ENCODE measurements at regions not wholly inside any gene's neighbourhood (a gene's known extent, or its start where the extent isn't known, plus 50 kb on each side); places are given as distances from the start of the nearest gene placed in this dataset.

GRCh38 chr14:30162066-30162465 lies 234.4 kb upstream of the PRKD1 start:
- TF ChIP-seq CTCF (IDR thresholded peaks at IDR 0.05 in 2 of 3, conservative IDR thresholded peaks at IDR 0.05 in 1 of 3; ENCODE audit: control insufficient read depth in 2 of 3, extremely low read depth in 1 of 3, insufficient read depth in 1 of 3, low read depth in 3 of 3, low read length in 3 of 3) (no peak), RCOR1 (conservative IDR thresholded peaks at IDR 0.05; ENCODE audit: low read depth, low read length) (no peak), USF1 (IDR thresholded peaks at IDR 0.05; ENCODE audit: borderline replicate concordance, extremely low read length, insufficient read depth, low read depth, low read length) (no peak), LARP7 (IDR thresholded peaks at IDR 0.05) (no peak), ATF7 (IDR thresholded peaks at IDR 0.05; ENCODE audit: low read depth) (no peak), REST (IDR thresholded peaks at IDR 0.05; ENCODE audit: low read depth, low read length) (no peak), POLR2AphosphoS5 (IDR thresholded peaks at IDR 0.05; ENCODE audit: low read length) (no peak), BRCA1 (IDR thresholded peaks at IDR 0.05; ENCODE audit: low read depth, low read length) (no peak), TAF1 (IDR thresholded peaks at IDR 0.05; ENCODE audit: borderline replicate concordance, low read depth, low read length) (no peak), STAT3 (IDR thresholded peaks at IDR 0.05; ENCODE audit: low read depth, low read length) (no peak), JUND (IDR thresholded peaks at IDR 0.05; ENCODE audit: low read depth, low read length) (no peak), ETV6 (conservative IDR thresholded peaks at IDR 0.05 in 1 of 2, IDR thresholded peaks at IDR 0.05 in 1 of 2; ENCODE audit: borderline replicate concordance in 1 of 2, low read depth in 1 of 2) (no peak), CBFB (IDR thresholded peaks at IDR 0.05; ENCODE audit: low read depth) (no peak)

Data from GM12878 (cell line).